ENCODE measurements at regions not wholly inside any gene's neighbourhood (a gene's known extent, or its start where the extent isn't known, plus 50 kb on each side); places are given as distances from the start of the nearest gene placed in this dataset.

GRCh38 chr2:22027345-22028005 lies 903.7 kb downstream of the TDRD15 start:
- no peak for TF ChIP-seq CTCF (IDR thresholded peaks at IDR 0.05)
- no peak for TF ChIP-seq POLR2A (IDR thresholded peaks at IDR 0.05)
